Cardiac fibroblast (primary cell): ENCODE measurements at regions not wholly inside any gene's neighbourhood (a gene's known extent, or its start where the extent isn't known, plus 50 kb on each side); places are given as distances from the start of the nearest gene placed in this dataset.

Experiments
- DNase-seq, 2 donors: peaks; one replicate each; pipeline versions ENCODE4 v3.0.0 to v3.0.0-alpha.2; 2010; ENCODE audit warnings: low read depth in 2 of 2
- H3K4me3 ChIP-seq, 2 donors: replicated peaks in 1 of 2; 1 replicate in 1 of 2; 2 replicates in 1 of 2; pipeline ENCODE4 v1.5.1; 2011; ENCODE audit warnings: low read depth in 2 of 2, low read length in 2 of 2, mild to moderate bottlenecking in 2 of 2, moderate library complexity in 1 of 2
- TF ChIP-seq, protein P1 (sequence below): IDR thresholded peaks from one replicate; pipeline ENCODE4 v1.5.1; 2011; ENCODE audit warnings: low read depth, mild to moderate bottlenecking, low read length, inconsistent platforms

DNA sequence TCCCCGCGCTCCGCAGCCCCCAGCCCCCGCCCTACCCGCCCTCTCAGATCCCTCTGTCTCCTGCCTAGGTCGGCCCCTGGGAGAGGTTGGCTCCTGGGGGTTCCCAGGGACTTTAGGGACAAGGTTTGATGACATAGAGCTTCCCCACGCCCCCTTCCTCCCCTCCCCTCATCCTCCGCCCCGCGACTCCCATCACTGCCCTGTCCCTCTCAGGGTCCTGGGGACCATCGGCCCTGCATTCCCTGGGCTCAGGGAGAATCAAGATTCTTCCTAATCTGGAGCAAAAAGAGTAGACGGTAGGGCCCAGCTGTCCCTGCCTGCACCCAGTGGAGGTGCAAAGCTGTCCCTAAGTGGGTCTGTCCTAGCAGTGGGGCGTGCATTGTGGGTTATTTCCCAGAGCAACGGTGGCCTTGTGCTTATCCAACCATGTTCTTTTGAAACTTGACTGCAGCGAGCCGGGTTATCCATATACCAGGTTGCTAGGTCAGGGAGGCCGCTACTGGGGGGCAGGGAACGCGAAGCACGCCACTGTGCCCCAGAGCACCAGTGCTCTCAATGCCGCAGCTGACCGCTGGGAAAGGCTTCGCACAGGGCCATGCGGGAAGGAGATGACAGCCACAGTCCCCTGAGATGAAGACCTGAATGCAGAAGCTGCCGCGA is 124.4 kb upstream of the PRMT8 start:
- DNase-seq = no peak
- TF ChIP-seq, protein P1, sequence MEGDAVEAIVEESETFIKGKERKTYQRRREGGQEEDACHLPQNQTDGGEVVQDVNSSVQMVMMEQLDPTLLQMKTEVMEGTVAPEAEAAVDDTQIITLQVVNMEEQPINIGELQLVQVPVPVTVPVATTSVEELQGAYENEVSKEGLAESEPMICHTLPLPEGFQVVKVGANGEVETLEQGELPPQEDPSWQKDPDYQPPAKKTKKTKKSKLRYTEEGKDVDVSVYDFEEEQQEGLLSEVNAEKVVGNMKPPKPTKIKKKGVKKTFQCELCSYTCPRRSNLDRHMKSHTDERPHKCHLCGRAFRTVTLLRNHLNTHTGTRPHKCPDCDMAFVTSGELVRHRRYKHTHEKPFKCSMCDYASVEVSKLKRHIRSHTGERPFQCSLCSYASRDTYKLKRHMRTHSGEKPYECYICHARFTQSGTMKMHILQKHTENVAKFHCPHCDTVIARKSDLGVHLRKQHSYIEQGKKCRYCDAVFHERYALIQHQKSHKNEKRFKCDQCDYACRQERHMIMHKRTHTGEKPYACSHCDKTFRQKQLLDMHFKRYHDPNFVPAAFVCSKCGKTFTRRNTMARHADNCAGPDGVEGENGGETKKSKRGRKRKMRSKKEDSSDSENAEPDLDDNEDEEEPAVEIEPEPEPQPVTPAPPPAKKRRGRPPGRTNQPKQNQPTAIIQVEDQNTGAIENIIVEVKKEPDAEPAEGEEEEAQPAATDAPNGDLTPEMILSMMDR = no peak
- H3K4me3 ChIP-seq = no peak overlapping the region

DNA sequence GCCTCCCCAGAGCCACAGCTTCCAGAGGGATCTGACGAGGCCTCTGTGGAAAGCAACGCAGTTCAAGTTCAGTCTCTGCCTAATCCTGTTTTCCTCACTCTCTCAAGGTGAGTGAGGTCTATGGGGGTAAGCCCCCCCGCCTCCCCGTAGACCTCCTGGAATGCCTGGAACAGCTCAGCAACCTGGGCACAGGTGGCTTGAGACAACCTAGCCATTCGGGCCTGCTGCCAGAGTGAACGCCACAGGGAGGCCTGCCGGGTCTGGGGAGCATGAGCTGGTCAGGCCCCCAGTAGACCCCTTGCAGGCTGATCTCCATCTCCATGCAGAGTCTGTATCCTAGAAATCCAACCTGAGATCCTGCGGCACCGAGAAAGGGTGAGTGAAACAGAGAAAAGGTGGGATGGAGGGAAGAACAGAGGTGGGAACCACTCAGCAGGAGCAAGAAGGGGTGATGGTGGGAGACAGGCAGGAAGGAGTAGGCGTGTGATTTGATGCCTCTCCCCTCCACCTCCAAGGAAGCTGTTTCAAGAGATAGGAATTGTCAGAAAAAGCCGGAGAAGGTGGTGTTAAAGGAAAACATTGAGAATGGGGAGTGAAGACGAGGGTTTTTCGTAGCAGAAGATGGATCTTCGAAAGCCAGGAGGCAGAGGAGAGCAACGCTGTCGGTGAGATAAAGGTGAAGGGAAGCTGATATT is 123.1 kb upstream of the PRMT8 start:
- DNase-seq = no peak
- TF ChIP-seq, protein P1 = no peak
- no peak overlapping the region for H3K4me3 ChIP-seq

DNA sequence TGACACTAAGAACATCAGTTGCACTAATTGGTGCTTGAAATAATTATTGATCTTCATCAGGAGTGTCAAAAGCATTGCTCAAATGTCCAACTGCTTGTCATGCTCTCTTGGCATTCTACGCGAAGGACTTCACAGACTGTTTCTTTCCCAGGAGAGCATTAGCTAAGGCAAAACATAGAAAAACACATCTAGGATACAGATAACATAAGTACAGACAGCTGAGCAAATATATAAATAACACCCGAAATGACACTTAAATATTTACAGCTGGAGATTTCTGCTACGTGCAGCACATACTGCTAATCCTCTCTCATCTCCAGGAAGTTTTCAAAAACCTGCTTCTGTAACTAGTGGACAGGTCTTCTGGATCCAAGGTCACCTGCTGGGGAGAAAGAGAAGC is 120.0 kb upstream of the PRMT8 start:
- no peak for DNase-seq
- no peak overlapping the region for H3K4me3 ChIP-seq
- TF ChIP-seq, protein P1 = no peak

DNA sequence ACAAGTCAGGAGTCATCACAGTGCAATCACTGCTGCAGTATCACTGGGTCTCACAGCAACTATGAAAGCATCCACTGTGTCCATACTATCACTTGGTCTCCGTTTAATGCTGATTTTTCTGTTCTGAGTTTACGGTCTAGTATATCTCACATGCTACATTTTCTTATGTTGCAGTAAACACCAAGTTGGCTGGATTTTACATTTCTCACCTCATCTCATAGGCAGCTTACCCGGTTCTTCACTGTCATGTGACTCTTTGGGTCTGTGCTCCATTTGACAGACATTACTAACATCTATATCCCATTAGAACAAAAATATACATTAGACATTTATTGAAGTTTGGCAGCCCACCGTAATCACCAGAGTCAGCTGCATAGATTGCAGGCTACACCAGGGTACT is 115.7 kb upstream of the PRMT8 start:
- no peak for DNase-seq
- TF ChIP-seq, protein P1 = no peak
- no peak overlapping the region for H3K4me3 ChIP-seq

DNA sequence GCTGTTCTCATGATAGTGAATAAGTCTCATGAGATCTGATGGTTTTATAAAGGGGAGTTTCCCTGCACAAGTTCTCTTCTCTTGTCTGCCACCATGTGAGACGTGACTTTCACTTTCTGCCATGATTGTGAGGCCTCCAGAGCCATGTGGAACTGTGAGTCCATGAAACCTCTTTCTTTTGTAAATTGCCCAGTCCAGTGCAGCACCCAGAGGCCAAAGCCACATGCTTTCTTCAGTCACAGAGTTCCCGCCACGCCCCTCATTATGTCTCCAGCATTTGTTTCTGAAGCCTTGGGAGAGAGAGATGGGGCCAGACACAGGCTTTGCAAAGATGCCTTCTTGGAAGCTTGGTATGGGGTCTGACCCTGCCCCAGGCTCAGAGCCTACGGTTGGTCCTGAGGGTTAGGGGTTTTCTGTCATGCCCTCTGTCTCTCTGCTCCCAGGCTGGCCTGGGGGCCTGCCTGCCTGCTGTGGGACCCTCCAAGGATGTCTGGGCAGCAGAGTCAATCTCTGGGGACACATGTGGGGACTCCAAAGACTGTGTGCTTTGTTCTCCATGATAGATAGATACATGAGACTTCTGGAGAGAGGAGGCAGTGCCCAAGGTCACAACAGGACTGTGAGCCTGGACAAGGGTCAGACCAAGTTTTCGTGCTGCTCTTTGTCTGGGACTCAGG is 114.1 kb upstream of the PRMT8 start:
- TF ChIP-seq, protein P1 = no peak
- H3K4me3 ChIP-seq = no peak overlapping the region
- DNase-seq = no peak

DNA sequence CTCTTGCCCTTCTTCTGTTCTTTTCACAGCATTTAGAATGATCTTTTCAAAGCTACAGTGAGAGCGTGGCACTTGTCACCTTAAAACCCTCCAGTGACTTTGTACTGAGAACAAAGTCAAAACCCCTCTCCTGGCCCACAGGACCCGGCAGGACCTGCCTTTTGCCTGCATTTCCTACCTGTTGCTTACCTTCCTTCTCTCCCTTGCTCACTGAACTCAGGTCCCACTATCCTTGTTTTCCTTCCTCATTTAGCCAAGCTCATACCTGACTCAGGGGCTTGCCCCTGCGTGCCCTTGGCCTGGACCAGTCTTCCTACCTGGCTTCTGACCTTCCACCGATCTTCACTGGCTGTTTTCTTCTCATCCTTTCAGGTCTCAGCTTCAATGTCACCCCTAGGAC is 112.3 kb upstream of the PRMT8 start:
- H3K4me3 ChIP-seq = no peak overlapping the region
- TF ChIP-seq, protein P1 = no peak
- DNase-seq = no peak
